Neural cell (in vitro differentiated cells): ENCODE measurements at regions not wholly inside any gene's neighbourhood (a gene's known extent, or its start where the extent isn't known, plus 50 kb on each side); places are given as distances from the start of the nearest gene placed in this dataset.

ENCODE experiments used
- EP300 ChIP-seq: fragments of 450-650 bp; conservative IDR thresholded peaks from 2 replicates; pipeline ENCODE4 v1.6.1; 2014; ENCODE audit warnings: antibody characterized with exemption, mild to moderate bottlenecking, moderate library complexity; ENCODE audit not compliant: poor library complexity, severe bottlenecking
- EZH2 ChIP-seq: fragments of 200-600, 300-800 bp; shearing (Covaris generic), sonication (generic); IDR thresholded peaks from 2 replicates; pipeline ENCODE4 v1.6.1; 2014; ENCODE audit warnings: antibody characterized with exemption, low read length, borderline replicate concordance, mild to moderate bottlenecking; ENCODE audit not compliant: insufficient read depth, poor library complexity, severe bottlenecking
- MXI1 ChIP-seq: fragments of 450-650 bp; conservative IDR thresholded peaks from 2 replicates; pipeline ENCODE4 v1.6.1; 2014; ENCODE audit warnings: antibody characterized with exemption, mild to moderate bottlenecking; ENCODE audit not compliant: poor library complexity, severe bottlenecking
- POLR2AphosphoS5 ChIP-seq: IDR thresholded peaks from 2 replicates; pipeline ENCODE4 v1.6.1; 2012
- RAD21 ChIP-seq: fragments of 450-650 bp; conservative IDR thresholded peaks from 2 replicates; pipeline ENCODE4 v1.6.1; 2014; ENCODE audit warnings: antibody characterized with exemption, mild to moderate bottlenecking, moderate library complexity
- REST ChIP-seq: IDR thresholded peaks from 2 replicates; pipeline ENCODE4 v1.6.1; 2012; ENCODE audit warnings: borderline replicate concordance
- SMC3 ChIP-seq: fragments of 450-650 bp; conservative IDR thresholded peaks from 2 replicates; pipeline ENCODE4 v1.6.1; 2014; ENCODE audit warnings: antibody characterized with exemption, mild to moderate bottlenecking, moderate library complexity; ENCODE audit not compliant: poor library complexity
- TAF1 ChIP-seq: IDR thresholded peaks from 2 replicates; pipeline ENCODE4 v1.6.1; 2012; ENCODE audit warnings: low read depth
- TF ChIP-seq, protein P1 (sequence below): fragments of 450-650 bp; IDR thresholded peaks from 2 replicates; pipeline ENCODE4 v1.5.1; 2014; ENCODE audit warnings: antibody characterized with exemption, mild to moderate bottlenecking, moderate library complexity; ENCODE audit not compliant: poor library complexity, severe bottlenecking

DNA sequence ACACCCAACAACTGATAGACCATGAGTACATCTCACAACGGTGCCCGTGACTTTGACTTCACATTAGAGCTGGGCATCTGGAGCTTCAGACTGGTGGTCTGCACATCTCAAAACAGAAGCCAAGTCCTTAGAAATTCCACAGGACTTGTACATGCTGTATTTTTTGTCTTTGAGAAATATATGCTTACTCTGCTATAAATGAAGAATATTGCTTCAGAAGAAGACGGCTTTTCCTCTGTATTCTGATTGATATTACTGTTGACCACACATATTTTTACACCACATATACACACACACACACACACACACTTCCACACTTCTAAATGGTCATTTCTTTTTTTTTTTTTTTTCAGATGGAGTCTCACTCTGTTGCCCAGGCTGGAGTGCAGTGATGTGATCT is 338.3 kb upstream of the KIF2A start:
- TF ChIP-seq, protein P1, sequence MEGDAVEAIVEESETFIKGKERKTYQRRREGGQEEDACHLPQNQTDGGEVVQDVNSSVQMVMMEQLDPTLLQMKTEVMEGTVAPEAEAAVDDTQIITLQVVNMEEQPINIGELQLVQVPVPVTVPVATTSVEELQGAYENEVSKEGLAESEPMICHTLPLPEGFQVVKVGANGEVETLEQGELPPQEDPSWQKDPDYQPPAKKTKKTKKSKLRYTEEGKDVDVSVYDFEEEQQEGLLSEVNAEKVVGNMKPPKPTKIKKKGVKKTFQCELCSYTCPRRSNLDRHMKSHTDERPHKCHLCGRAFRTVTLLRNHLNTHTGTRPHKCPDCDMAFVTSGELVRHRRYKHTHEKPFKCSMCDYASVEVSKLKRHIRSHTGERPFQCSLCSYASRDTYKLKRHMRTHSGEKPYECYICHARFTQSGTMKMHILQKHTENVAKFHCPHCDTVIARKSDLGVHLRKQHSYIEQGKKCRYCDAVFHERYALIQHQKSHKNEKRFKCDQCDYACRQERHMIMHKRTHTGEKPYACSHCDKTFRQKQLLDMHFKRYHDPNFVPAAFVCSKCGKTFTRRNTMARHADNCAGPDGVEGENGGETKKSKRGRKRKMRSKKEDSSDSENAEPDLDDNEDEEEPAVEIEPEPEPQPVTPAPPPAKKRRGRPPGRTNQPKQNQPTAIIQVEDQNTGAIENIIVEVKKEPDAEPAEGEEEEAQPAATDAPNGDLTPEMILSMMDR = no peak
- no peak for TF ChIP-seq EZH2
- no peak for TF ChIP-seq POLR2AphosphoS5
- no peak for TF ChIP-seq SMC3
- no peak for TF ChIP-seq REST
- TF ChIP-seq EP300 = no peak
- TF ChIP-seq RAD21 = no peak
- TF ChIP-seq MXI1 = no peak
- TF ChIP-seq TAF1 = no peak
